Panc1 (cell line): ENCODE measurements at regions not wholly inside any gene's neighbourhood (a gene's known extent, or its start where the extent isn't known, plus 50 kb on each side); places are given as distances from the start of the nearest gene placed in this dataset.

Experiments
- ATAC-seq: fragments of 200-7000 bp; cut with Tn5 transposase; 2 replicates; pipeline ENCODE4 v1.9.1; 2020; ENCODE audit warnings: mild to moderate bottlenecking, moderate library complexity
- BruUV-seq: library from RNA; stranded (reverse); fragments of 400-500 nt; replicated peaks from 2 replicates; lab custom pipeline; 2021; lab: Mats Ljungman, UMichigan
- CTCF ChIA-PET: fragments of 300-600 bp; sonication (Branson Sonifier 250); formaldehyde crosslinking; loops from one replicate; lab custom pipeline; 2022; ENCODE audit warnings: antibody characterized with exemption; lab: Charles Lee
- POLR2A ChIA-PET: fragments of 300-600 bp; sonication (Branson Sonifier 250); formaldehyde crosslinking; loops from one replicate; lab custom pipeline; 2022; ENCODE audit warnings: antibody characterized with exemption; lab: Charles Lee
- DNase-seq: peaks from one replicate; pipeline ENCODE4 v3.0.0-alpha.2; 2010; ENCODE audit warnings: low read depth, low spot score
- H3K27ac ChIP-seq: 2 replicates; pipeline ENCODE4 v1.5.1; 2011; ENCODE audit warnings: mild to moderate bottlenecking, low read length, inconsistent platforms
- H3K27me3 ChIP-seq: fragments of 200-500 bp; sonication (Bioruptor generic); 2 replicates; pipeline ENCODE4 v1.6.0; 2014; ENCODE audit warnings: low read length, inconsistent platforms; ENCODE audit not compliant: control insufficient read depth, insufficient read depth
- H3K36me3 ChIP-seq: fragments of 200-500 bp; sonication (Bioruptor generic); 2 replicates; pipeline ENCODE4 v1.5.1; 2014; ENCODE audit warnings: inconsistent platforms, mild to moderate bottlenecking, low read length, moderate library complexity; ENCODE audit not compliant: control insufficient read depth, insufficient read depth
- H3K4me1 ChIP-seq: 2 replicates; pipeline ENCODE4 v1.5.1; 2011; ENCODE audit warnings: inconsistent platforms, mild to moderate bottlenecking, low read length, moderate library complexity; ENCODE audit not compliant: control insufficient read depth, insufficient read depth
- H3K4me3 ChIP-seq, 2 experiments: 2 replicates each; pipeline ENCODE4 v1.5.1; 2011 to 2012; ENCODE audit warnings: low read depth in 2 of 2, low read length in 2 of 2, mild to moderate bottlenecking in 2 of 2, inconsistent platforms in 1 of 2, moderate library complexity in 1 of 2
- H3K9me3 ChIP-seq: fragments of 200-500 bp; sonication (Bioruptor generic); 2 replicates; pipeline ENCODE4 v1.5.1; 2014; ENCODE audit warnings: low read depth, mild to moderate bottlenecking, inconsistent platforms, low read length, moderate library complexity; ENCODE audit not compliant: control insufficient read depth, insufficient read depth
- POLR2AphosphoS5 ChIP-seq: IDR thresholded peaks from 2 replicates; pipeline ENCODE4 v1.6.1; 2012; ENCODE audit warnings: mild to moderate bottlenecking, low read depth, low read length, moderate library complexity
- SIN3A ChIP-seq: IDR thresholded peaks from 2 replicates; pipeline ENCODE4 v1.6.1; 2012; ENCODE audit warnings: low read depth, mild to moderate bottlenecking, low read length, moderate library complexity, borderline replicate concordance; ENCODE audit not compliant: insufficient read depth
- TCF7L2 ChIP-seq: IDR thresholded peaks from 2 replicates; pipeline ENCODE4 v1.6.1; 2011; ENCODE audit warnings: mild to moderate bottlenecking, low read depth, low read length, inconsistent platforms
- in situ Hi-C: cut with HindIII; loops from 2 replicates; pipeline ENCODE4 v1.10.0; 2016; ENCODE audit warnings: low sequenced_read_pairs, low pct_unique_long_range_greater_than_20kb
- intact Hi-C: fragments of 100-400 bp; cut with micrococcal nuclease; formaldehyde crosslinking; loops from one replicate; pipeline ENCODE4 v1.10.0; 2022; ENCODE audit not compliant: unreplicated experiment
- TF ChIP-seq, protein P1 (sequence below): fragments of 450-650 bp; IDR thresholded peaks from 2 replicates; pipeline ENCODE4 v1.5.1; 2017; ENCODE audit warnings: mild to moderate bottlenecking
- TF ChIP-seq, protein P2 (sequence below), 2 experiments: IDR thresholded peaks; 2 replicates each; pipeline ENCODE4 v1.6.1; 2011 to 2012; ENCODE audit warnings: low read depth in 2 of 2, control low read depth in 1 of 2, low read length in 1 of 2, mild to moderate bottlenecking in 1 of 2, moderate library complexity in 1 of 2; ENCODE audit not compliant: insufficient read depth in 1 of 2

DNA sequence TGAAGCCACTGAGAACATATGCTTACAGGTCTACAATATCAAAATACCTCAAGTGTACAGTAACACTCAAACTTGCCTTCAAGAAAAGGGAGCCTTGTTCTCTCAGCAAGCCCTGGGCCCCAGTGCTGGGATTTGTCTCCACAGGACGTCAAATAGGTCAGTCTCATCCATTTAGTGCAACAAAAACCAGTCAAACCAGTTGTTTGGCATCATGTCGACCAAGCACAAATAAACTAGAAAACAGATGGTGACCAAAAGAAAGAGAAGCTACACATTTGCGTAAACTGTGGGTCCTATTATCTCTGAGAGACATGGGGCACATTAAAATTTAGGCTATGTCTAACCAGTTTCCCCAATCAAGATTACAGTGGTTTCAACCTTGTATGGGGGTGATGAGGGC, 182.6 kb upstream of the PKDCC start:
- in situ Hi-C loops = no loop called here
- H3K36me3 ChIP-seq = no peaks in the 10 kb centered on the region
- TF ChIP-seq POLR2AphosphoS5 (no peak), SIN3A (no peak), TCF7L2 (no peak)
- TF ChIP-seq, protein P1, sequence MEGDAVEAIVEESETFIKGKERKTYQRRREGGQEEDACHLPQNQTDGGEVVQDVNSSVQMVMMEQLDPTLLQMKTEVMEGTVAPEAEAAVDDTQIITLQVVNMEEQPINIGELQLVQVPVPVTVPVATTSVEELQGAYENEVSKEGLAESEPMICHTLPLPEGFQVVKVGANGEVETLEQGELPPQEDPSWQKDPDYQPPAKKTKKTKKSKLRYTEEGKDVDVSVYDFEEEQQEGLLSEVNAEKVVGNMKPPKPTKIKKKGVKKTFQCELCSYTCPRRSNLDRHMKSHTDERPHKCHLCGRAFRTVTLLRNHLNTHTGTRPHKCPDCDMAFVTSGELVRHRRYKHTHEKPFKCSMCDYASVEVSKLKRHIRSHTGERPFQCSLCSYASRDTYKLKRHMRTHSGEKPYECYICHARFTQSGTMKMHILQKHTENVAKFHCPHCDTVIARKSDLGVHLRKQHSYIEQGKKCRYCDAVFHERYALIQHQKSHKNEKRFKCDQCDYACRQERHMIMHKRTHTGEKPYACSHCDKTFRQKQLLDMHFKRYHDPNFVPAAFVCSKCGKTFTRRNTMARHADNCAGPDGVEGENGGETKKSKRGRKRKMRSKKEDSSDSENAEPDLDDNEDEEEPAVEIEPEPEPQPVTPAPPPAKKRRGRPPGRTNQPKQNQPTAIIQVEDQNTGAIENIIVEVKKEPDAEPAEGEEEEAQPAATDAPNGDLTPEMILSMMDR = no peak
- TF ChIP-seq, protein P2, sequence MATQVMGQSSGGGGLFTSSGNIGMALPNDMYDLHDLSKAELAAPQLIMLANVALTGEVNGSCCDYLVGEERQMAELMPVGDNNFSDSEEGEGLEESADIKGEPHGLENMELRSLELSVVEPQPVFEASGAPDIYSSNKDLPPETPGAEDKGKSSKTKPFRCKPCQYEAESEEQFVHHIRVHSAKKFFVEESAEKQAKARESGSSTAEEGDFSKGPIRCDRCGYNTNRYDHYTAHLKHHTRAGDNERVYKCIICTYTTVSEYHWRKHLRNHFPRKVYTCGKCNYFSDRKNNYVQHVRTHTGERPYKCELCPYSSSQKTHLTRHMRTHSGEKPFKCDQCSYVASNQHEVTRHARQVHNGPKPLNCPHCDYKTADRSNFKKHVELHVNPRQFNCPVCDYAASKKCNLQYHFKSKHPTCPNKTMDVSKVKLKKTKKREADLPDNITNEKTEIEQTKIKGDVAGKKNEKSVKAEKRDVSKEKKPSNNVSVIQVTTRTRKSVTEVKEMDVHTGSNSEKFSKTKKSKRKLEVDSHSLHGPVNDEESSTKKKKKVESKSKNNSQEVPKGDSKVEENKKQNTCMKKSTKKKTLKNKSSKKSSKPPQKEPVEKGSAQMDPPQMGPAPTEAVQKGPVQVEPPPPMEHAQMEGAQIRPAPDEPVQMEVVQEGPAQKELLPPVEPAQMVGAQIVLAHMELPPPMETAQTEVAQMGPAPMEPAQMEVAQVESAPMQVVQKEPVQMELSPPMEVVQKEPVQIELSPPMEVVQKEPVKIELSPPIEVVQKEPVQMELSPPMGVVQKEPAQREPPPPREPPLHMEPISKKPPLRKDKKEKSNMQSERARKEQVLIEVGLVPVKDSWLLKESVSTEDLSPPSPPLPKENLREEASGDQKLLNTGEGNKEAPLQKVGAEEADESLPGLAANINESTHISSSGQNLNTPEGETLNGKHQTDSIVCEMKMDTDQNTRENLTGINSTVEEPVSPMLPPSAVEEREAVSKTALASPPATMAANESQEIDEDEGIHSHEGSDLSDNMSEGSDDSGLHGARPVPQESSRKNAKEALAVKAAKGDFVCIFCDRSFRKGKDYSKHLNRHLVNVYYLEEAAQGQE (IDR thresholded peaks at IDR 0.05; ENCODE audit: insufficient read depth in 1 of 2, low read depth in 2 of 2, low read length in 1 of 2) = no peak
- no peak for DNase-seq
- CTCF ChIA-PET = no interaction called here
- no peak for ATAC-seq
- POLR2A ChIA-PET = no interaction called here
- H3K27me3 ChIP-seq = no peaks in the 10 kb centered on the region
- H3K9me3 ChIP-seq = no peaks in the 10 kb centered on the region
- H3K4me3 ChIP-seq = no peak overlapping the region
- BruUV-seq = no TSS peak
- H3K27ac ChIP-seq = no peak overlapping the region
- peaks cover 6% of the 10 kb centered on the region; the same call in 1 of the 2 replicates for H3K4me1 ChIP-seq
- intact Hi-C loops = loop anchor here (10.0 kb wide), 1 partner anchor 460 kb away; no protein-coding TSS in a partner anchor

DNA sequence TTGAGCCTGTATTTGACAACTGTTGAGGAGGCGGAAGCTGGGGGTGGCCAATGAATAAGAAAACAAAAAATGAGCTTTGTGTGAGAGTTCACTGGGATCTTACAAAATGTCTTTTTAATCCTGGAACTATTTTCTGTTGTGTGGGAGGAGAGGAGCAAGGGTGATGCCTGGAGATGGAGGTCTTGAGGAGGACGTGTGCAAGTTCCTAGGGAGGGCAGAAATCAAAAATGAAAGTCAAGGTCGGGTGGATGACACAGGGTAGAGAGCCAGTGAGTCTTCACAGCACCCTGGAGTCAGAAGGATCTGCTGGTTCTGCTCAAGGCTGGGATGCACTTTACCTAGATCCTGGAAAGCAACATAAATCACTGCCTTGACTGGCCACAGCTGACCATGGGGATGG, 180.3 kb upstream of the PKDCC start:
- BruUV-seq = no TSS peak
- no peaks in the 10 kb centered on the region for H3K27me3 ChIP-seq
- TF ChIP-seq, protein P1 = no peak
- TF ChIP-seq POLR2AphosphoS5 (no peak), SIN3A (no peak), TCF7L2 (no peak)
- TF ChIP-seq, protein P2 (IDR thresholded peaks at IDR 0.05; ENCODE audit: insufficient read depth in 1 of 2, low read depth in 2 of 2, low read length in 1 of 2) = no peak
- H3K9me3 ChIP-seq = no peaks in the 10 kb centered on the region
- DNase-seq (no peak), ATAC-seq (peak; percentile 33; the same call in 1 of the 2 replicates)
- H3K4me3 ChIP-seq = peak overlapping the region in 1 of 2 experiments; percentile 7; a peak in 1 of 4 replicates
- in situ Hi-C loops = no loop called here
- intact Hi-C loops = loop anchor here (10.0 kb wide), 1 partner anchor 457 kb away; no protein-coding TSS in a partner anchor
- POLR2A ChIA-PET = interaction anchor here (0.8 kb wide), 1 partner anchor 11 kb away, joined by 4 read pairs; no protein-coding TSS in a partner anchor
- CTCF ChIA-PET = interaction anchor here (0.5 kb wide), 1 partner anchor 162 kb away, joined by 4 read pairs; no protein-coding TSS in a partner anchor
- H3K27ac ChIP-seq = no peak overlapping the region
- H3K4me1 ChIP-seq = peaks cover 6% of the 10 kb centered on the region; the same call in 1 of the 2 replicates
- H3K36me3 ChIP-seq = no peaks in the 10 kb centered on the region
